HepG2 (cell line): ENCODE measurements at regions not wholly inside any gene's neighbourhood (a gene's known extent, or its start where the extent isn't known, plus 50 kb on each side); places are given as distances from the start of the nearest gene placed in this dataset.

Source experiments
- ATAC-seq: fragments of 200-7000 bp; cut with Tn5 transposase; 3 replicates; pipeline ENCODE4 v1.9.1; 2020; ENCODE audit warnings: mild to moderate bottlenecking, moderate library complexity
- BruUV-seq: library from RNA; stranded (reverse); fragments of 400-500 nt; replicated peaks from 2 replicates; lab custom pipeline; 2021; lab: Mats Ljungman, UMichigan
- CTCF ChIA-PET: fragments of 300-600 bp; formaldehyde crosslinking; extraction: SDS; loops from one replicate; lab custom pipeline; 2021; ENCODE audit warnings: low total read pairs, inconsistent platforms, low intra/inter-chr PET ratio; lab: Yijun Ruan, JAX
- POLR2A ChIA-PET: fragments of 350-600 bp; sonication (Branson Sonifier 250); formaldehyde crosslinking; loops from one replicate; lab custom pipeline; 2020; ENCODE audit warnings: antibody characterized with exemption, inconsistent platforms; lab: Yijun Ruan, JAX
- DNase-seq: peaks from one replicate; pipeline ENCODE4 v3.0.0-alpha.2; 2015; ENCODE audit warnings: low spot score
- FAIRE-seq: peaks from 3 replicates; lab custom pipeline; 2011; peaks lifted over from hg19 to GRCh38; lab: Jason Lieb, UNC
- H2AFZ ChIP-seq: one replicate; pipeline ENCODE4 v1.6.1; 2011; ENCODE audit warnings: low read length, inconsistent platforms
- H3K27ac ChIP-seq: fragments of 300-600 bp; 3 replicates; pipeline ENCODE4 v1.8.0; 2011; ENCODE audit warnings: mixed run types, mild to moderate bottlenecking, mixed read lengths, low read length, inconsistent platforms; ENCODE audit not compliant: insufficient read depth; ENCODE audit errors: extremely low read length
- H3K27me3 ChIP-seq, 2 experiments: fragments of 200-600 bp in 1 of 2; 2 replicates in 1 of 2; 3 replicates in 1 of 2; pipeline versions ENCODE4 v1.6.0 to v1.8.0; 2011; ENCODE audit warnings: low read length in 2 of 2, mild to moderate bottlenecking in 2 of 2, moderate library complexity in 2 of 2, inconsistent platforms in 1 of 2; ENCODE audit not compliant: insufficient read depth in 2 of 2, control insufficient read depth in 1 of 2
- H3K36me3 ChIP-seq, 2 experiments: fragments of 200-600 bp in 1 of 2; replicated peaks in 1 of 2; 2 replicates in 1 of 2; 3 replicates in 1 of 2; pipeline versions ENCODE4 v1.5.1 to v1.8.0; 2011; ENCODE audit warnings: low read length in 2 of 2, inconsistent platforms in 1 of 2; ENCODE audit not compliant: insufficient read depth in 2 of 2, control insufficient read depth in 1 of 2
- H3K4me1 ChIP-seq: 2 replicates; pipeline ENCODE4 v1.5.1; 2012; ENCODE audit warnings: low read length, inconsistent platforms; ENCODE audit not compliant: insufficient read depth
- H3K4me2 ChIP-seq: 2 replicates; pipeline ENCODE4 v1.6.0; 2011; ENCODE audit warnings: low read depth, low read length, inconsistent platforms
- H3K4me3 ChIP-seq, 3 experiments: fragments of 200-600 bp in 1 of 3; sonication (generic), shearing (Covaris generic) in 1 of 3; replicated peaks in 1 of 3; 2 replicates each; pipeline ENCODE4 v1.5.1; 2011 to 2016; ENCODE audit warnings: low read length in 3 of 3, inconsistent platforms in 2 of 3, low read depth in 2 of 3, mild to moderate bottlenecking in 2 of 3, control low read depth in 1 of 3, mixed read lengths in 1 of 3; ENCODE audit not compliant: insufficient read depth in 1 of 3
- H3K79me2 ChIP-seq: one replicate; pipeline ENCODE4 v1.6.1; 2011; ENCODE audit warnings: low read length, inconsistent platforms; ENCODE audit not compliant: insufficient read depth
- H3K9ac ChIP-seq: 2 replicates; pipeline ENCODE4 v1.6.0; 2011; ENCODE audit warnings: mild to moderate bottlenecking, low read depth, low read length, inconsistent platforms; ENCODE audit not compliant: insufficient read depth
- H3K9me3 ChIP-seq: 2 replicates; pipeline ENCODE4 v1.5.1; 2012; ENCODE audit warnings: mild to moderate bottlenecking, low read length
- H4K20me1 ChIP-seq: 2 replicates; pipeline ENCODE4 v1.6.0; 2011; ENCODE audit warnings: inconsistent platforms, mild to moderate bottlenecking, low read length, moderate library complexity; ENCODE audit not compliant: insufficient read depth
- RARA ChIP-seq: IDR thresholded peaks from 2 replicates; pipeline ENCODE4 v1.6.1; 2016; ENCODE audit warnings: missing genetic modification reagents, missing compliant biosample characterization
- ZNF337 ChIP-seq: sonication (generic); formaldehyde crosslinking; IDR thresholded peaks from 2 replicates; pipeline ENCODE4 v1.5.1; 2020; ENCODE audit warnings: missing genetic modification reagents, low read depth, mild to moderate bottlenecking, borderline replicate concordance
- WGBS: methylation state at CpG from one replicate; pipeline ENCODE4 v1.1.6; 2017; ENCODE audit warnings: low lambda C conversion rate; 5-methylcytosine and 5-hydroxymethylcytosine counted together
- in situ Hi-C: cut with HindIII; loops from 2 replicates; pipeline ENCODE4 v1.10.0; 2017; ENCODE audit warnings: low pct_unique_long_range_greater_than_20kb; ENCODE audit not compliant: extremely low pct_ligation_motif_present
- intact Hi-C: fragments of 100-400 bp; cut with micrococcal nuclease; formaldehyde crosslinking; loops from one replicate; pipeline ENCODE4 v1.10.0; 2022; ENCODE audit not compliant: unreplicated experiment
- TF ChIP-seq, protein P1 (sequence below): sonication (generic); formaldehyde crosslinking; IDR thresholded peaks from 2 replicates; pipeline ENCODE4 v1.4.0; 2020; ENCODE audit warnings: mild to moderate bottlenecking, missing genetic modification reagents
- TF ChIP-seq, protein P2 (sequence below): sonication (generic); formaldehyde crosslinking; IDR thresholded peaks from 2 replicates; pipeline ENCODE4 v1.9.0; 2021; ENCODE audit warnings: missing genetic modification reagents, borderline replicate concordance
- TF ChIP-seq, protein P3 (sequence below): fragments of 450-650 bp; IDR thresholded peaks from 2 replicates; pipeline ENCODE4 v1.6.1; 2017; ENCODE audit warnings: mild to moderate bottlenecking
- TF ChIP-seq, protein P4 (sequence below): sonication (generic); formaldehyde crosslinking; IDR thresholded peaks from 2 replicates; pipeline ENCODE4 v1.5.0; 2020; ENCODE audit warnings: missing genetic modification reagents
- TF ChIP-seq, protein P5 (sequence below): IDR thresholded peaks from 2 replicates; pipeline ENCODE4 v1.6.1; 2018; ENCODE audit warnings: missing genetic modification reagents

DNA sequence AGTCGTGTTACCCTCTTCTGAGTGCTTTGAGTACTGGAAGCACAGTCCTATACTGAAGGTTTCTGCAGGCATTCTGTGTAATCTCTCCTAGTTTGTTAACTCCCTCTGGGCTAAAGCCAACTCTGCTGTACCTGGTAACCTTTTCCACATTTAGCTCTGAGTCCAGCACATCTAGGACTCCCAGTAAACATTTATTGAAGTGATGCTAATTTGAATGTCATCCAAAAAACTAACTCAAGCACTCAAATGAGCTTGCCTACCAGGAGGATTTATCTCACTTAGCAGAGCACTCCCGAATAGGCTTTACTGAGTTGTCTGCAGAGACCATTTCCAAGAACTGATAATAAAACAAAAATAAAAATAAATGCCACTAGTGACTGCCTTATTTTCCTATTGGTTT, 79.5 kb upstream of the NFIB start (continued):
- TF ChIP-seq, protein P1, sequence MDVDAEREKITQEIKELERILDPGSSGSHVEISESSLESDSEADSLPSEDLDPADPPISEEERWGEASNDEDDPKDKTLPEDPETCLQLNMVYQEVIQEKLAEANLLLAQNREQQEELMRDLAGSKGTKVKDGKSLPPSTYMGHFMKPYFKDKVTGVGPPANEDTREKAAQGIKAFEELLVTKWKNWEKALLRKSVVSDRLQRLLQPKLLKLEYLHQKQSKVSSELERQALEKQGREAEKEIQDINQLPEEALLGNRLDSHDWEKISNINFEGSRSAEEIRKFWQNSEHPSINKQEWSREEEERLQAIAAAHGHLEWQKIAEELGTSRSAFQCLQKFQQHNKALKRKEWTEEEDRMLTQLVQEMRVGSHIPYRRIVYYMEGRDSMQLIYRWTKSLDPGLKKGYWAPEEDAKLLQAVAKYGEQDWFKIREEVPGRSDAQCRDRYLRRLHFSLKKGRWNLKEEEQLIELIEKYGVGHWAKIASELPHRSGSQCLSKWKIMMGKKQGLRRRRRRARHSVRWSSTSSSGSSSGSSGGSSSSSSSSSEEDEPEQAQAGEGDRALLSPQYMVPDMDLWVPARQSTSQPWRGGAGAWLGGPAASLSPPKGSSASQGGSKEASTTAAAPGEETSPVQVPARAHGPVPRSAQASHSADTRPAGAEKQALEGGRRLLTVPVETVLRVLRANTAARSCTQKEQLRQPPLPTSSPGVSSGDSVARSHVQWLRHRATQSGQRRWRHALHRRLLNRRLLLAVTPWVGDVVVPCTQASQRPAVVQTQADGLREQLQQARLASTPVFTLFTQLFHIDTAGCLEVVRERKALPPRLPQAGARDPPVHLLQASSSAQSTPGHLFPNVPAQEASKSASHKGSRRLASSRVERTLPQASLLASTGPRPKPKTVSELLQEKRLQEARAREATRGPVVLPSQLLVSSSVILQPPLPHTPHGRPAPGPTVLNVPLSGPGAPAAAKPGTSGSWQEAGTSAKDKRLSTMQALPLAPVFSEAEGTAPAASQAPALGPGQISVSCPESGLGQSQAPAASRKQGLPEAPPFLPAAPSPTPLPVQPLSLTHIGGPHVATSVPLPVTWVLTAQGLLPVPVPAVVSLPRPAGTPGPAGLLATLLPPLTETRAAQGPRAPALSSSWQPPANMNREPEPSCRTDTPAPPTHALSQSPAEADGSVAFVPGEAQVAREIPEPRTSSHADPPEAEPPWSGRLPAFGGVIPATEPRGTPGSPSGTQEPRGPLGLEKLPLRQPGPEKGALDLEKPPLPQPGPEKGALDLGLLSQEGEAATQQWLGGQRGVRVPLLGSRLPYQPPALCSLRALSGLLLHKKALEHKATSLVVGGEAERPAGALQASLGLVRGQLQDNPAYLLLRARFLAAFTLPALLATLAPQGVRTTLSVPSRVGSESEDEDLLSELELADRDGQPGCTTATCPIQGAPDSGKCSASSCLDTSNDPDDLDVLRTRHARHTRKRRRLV = no peak
- no peak for TF ChIP-seq RARA (CRISPR knock-in tag)
- TF ChIP-seq, protein P2, sequence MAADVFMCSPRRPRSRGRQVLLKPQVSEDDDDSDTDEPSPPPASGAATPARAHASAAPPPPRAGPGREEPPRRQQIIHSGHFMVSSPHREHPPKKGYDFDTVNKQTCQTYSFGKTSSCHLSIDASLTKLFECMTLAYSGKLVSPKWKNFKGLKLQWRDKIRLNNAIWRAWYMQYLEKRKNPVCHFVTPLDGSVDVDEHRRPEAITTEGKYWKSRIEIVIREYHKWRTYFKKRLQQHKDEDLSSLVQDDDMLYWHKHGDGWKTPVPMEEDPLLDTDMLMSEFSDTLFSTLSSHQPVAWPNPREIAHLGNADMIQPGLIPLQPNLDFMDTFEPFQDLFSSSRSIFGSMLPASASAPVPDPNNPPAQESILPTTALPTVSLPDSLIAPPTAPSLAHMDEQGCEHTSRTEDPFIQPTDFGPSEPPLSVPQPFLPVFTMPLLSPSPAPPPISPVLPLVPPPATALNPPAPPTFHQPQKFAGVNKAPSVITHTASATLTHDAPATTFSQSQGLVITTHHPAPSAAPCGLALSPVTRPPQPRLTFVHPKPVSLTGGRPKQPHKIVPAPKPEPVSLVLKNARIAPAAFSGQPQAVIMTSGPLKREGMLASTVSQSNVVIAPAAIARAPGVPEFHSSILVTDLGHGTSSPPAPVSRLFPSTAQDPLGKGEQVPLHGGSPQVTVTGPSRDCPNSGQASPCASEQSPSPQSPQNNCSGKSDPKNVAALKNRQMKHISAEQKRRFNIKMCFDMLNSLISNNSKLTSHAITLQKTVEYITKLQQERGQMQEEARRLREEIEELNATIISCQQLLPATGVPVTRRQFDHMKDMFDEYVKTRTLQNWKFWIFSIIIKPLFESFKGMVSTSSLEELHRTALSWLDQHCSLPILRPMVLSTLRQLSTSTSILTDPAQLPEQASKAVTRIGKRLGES (CRISPR knock-in tag) = no peak

DNA sequence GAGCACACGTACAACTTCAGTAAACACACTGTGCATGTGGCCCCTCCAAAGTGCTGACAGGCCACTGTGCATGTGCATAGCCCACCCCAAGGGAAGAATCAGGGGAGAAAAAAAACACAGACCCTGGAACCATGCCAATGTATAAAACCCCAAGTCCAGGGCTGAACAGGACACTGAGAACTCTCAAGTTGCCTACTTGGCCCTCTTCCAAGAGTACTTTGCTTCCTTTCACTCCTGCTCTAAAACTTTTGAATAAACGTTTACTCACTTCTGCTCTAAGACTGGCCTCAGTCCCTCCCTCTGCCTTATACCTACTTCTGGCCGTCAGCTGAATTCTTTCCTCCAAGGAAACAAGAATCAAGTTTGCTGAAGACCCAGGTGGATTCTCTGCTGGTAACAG, 77.7 kb upstream of the NFIB start:
- Histone ChIP-seq H3K79me2 (no peaks in the 10 kb centered on the region), H2AFZ (no peak overlapping the region), H3K27me3 (no peaks in the 10 kb centered on the region), H3K9me3 (no peaks in the 10 kb centered on the region), H3K27ac (no peak overlapping the region), H3K4me3 (no peak overlapping the region), H4K20me1 (no peaks in the 10 kb centered on the region), H3K36me3 (no peaks in the 10 kb centered on the region), H3K9ac (no peak overlapping the region), H3K4me2 (no peak overlapping the region), H3K4me1 (no peaks in the 10 kb centered on the region)
- no peak for ATAC-seq
- DNase-seq = no peak
- BruUV-seq = no TSS peak
- no peak for FAIRE-seq
- in situ Hi-C loops = loop anchor here (25.0 kb wide), 1 partner anchor 104 kb away; no protein-coding TSS in a partner anchor
- ChIA-PET CTCF (no interaction called here), POLR2A (no interaction called here)
- WGBS = 11% methylated on average over 3 of the region's 3 CpGs
- intact Hi-C loops = no loop called here
- TF ChIP-seq, protein P3, sequence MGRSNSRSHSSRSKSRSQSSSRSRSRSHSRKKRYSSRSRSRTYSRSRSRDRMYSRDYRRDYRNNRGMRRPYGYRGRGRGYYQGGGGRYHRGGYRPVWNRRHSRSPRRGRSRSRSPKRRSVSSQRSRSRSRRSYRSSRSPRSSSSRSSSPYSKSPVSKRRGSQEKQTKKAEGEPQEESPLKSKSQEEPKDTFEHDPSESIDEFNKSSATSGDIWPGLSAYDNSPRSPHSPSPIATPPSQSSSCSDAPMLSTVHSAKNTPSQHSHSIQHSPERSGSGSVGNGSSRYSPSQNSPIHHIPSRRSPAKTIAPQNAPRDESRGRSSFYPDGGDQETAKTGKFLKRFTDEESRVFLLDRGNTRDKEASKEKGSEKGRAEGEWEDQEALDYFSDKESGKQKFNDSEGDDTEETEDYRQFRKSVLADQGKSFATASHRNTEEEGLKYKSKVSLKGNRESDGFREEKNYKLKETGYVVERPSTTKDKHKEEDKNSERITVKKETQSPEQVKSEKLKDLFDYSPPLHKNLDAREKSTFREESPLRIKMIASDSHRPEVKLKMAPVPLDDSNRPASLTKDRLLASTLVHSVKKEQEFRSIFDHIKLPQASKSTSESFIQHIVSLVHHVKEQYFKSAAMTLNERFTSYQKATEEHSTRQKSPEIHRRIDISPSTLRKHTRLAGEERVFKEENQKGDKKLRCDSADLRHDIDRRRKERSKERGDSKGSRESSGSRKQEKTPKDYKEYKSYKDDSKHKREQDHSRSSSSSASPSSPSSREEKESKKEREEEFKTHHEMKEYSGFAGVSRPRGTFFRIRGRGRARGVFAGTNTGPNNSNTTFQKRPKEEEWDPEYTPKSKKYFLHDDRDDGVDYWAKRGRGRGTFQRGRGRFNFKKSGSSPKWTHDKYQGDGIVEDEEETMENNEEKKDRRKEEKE = no peak
- no peak for TF ChIP-seq ZNF337 (CRISPR knock-in tag)
- TF ChIP-seq, protein P4, sequence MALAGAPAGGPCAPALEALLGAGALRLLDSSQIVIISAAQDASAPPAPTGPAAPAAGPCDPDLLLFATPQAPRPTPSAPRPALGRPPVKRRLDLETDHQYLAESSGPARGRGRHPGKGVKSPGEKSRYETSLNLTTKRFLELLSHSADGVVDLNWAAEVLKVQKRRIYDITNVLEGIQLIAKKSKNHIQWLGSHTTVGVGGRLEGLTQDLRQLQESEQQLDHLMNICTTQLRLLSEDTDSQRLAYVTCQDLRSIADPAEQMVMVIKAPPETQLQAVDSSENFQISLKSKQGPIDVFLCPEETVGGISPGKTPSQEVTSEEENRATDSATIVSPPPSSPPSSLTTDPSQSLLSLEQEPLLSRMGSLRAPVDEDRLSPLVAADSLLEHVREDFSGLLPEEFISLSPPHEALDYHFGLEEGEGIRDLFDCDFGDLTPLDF (CRISPR knock-in tag) = no peak
- TF ChIP-seq, protein P5, sequence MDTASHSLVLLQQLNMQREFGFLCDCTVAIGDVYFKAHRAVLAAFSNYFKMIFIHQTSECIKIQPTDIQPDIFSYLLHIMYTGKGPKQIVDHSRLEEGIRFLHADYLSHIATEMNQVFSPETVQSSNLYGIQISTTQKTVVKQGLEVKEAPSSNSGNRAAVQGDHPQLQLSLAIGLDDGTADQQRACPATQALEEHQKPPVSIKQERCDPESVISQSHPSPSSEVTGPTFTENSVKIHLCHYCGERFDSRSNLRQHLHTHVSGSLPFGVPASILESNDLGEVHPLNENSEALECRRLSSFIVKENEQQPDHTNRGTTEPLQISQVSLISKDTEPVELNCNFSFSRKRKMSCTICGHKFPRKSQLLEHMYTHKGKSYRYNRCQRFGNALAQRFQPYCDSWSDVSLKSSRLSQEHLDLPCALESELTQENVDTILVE = no peak
